ENCODE measurements at regions not wholly inside any gene's neighbourhood (a gene's known extent, or its start where the extent isn't known, plus 50 kb on each side); places are given as distances from the start of the nearest gene placed in this dataset.

GRCh38 chr5:32514806-32515205 lies 70.3 kb upstream of the ZFR start:
- TF ChIP-seq POLR2A (IDR thresholded peaks at IDR 0.05): no peak
- TF ChIP-seq CTCF (IDR thresholded peaks at IDR 0.05): no peak
- TF ChIP-seq POLR2AphosphoS5 (IDR thresholded peaks at IDR 0.05): no peak
- no peak for TF ChIP-seq EP300 (IDR thresholded peaks at IDR 0.05)
